ENCODE measurements at regions not wholly inside any gene's neighbourhood (a gene's known extent, or its start where the extent isn't known, plus 50 kb on each side); places are given as distances from the start of the nearest gene placed in this dataset.

- TF ChIP-seq RAD21 (IDR thresholded peaks at IDR 0.05) (no peak), CTCF (IDR thresholded peaks at IDR 0.05; ENCODE audit: low read depth, low read length, missing input control) (no peak), REST (IDR thresholded peaks at IDR 0.05) (no peak), ATF3 (IDR thresholded peaks at IDR 0.05) (no peak), YY1 (IDR thresholded peaks at IDR 0.05) (no peak), NR2F2 (IDR thresholded peaks at IDR 0.05) (no peak), TAF1 (conservative IDR thresholded peaks at IDR 0.05) (no peak), MAX (IDR thresholded peaks at IDR 0.05) (no peak)
These were observed 171.5 kb upstream of the PTBP2 start for GRCh38 chr1:96550061-96550460.

Data from liver (tissue), 3 donors.